ENCODE measurements at regions not wholly inside any gene's neighbourhood (a gene's known extent, or its start where the extent isn't known, plus 50 kb on each side); places are given as distances from the start of the nearest gene placed in this dataset.

GRCh38 chr2:38128653-38129052 lies 52.7 kb upstream of the CYP1B1 start:
- no peaks in the 10 kb centered on the region for H3K79me2 ChIP-seq (ENCODE audit: low read length)
- H3K9me3 ChIP-seq (replicated peaks; ENCODE audit: insufficient read depth, low read length) = no peaks in the 10 kb centered on the region
- H2AFZ ChIP-seq (ENCODE audit: low read length) = no peak overlapping the region
- H3K9ac ChIP-seq (ENCODE audit: low read length) = no peak overlapping the region
- no peak for DNase-seq
- H3K27ac ChIP-seq (ENCODE audit: low read length) = no peak overlapping the region
- H4K20me1 ChIP-seq (ENCODE audit: insufficient read depth, low read length) = no peaks in the 10 kb centered on the region
- no peak overlapping the region for H3K4me2 ChIP-seq (ENCODE audit: low read depth, low read length)
- TF ChIP-seq CTCF (IDR thresholded peaks at IDR 0.05; ENCODE audit: low read length) = no peak
- H3K27me3 ChIP-seq (replicated peaks; ENCODE audit: insufficient read depth, low read length) = no peaks in the 10 kb centered on the region
- no peaks in the 10 kb centered on the region for H3K36me3 ChIP-seq (replicated peaks; ENCODE audit: insufficient read depth, low read length)
- H3K4me1 ChIP-seq (ENCODE audit: low read length) = no peaks in the 10 kb centered on the region
- no peaks in the 10 kb centered on the region for H3K9me2 ChIP-seq (replicated peaks; ENCODE audit: insufficient read depth, low read length)
- H3K4me3 ChIP-seq (ENCODE audit: low read length) = no peak overlapping the region
- H3F3A ChIP-seq (ENCODE audit: insufficient read depth, low read length) = no peaks in the 10 kb centered on the region

GRCh38 chr2:38127277-38127676 lies 51.3 kb upstream of the CYP1B1 start:
- Histone ChIP-seq H4K20me1 (ENCODE audit: insufficient read depth, low read length) (no peaks in the 10 kb centered on the region), H3K79me2 (ENCODE audit: low read length) (no peaks in the 10 kb centered on the region), H3K4me1 (ENCODE audit: low read length) (no peaks in the 10 kb centered on the region), H3K9me3 (replicated peaks; ENCODE audit: insufficient read depth, low read length) (no peaks in the 10 kb centered on the region), H3K9me2 (replicated peaks; ENCODE audit: insufficient read depth, low read length) (no peaks in the 10 kb centered on the region), H2AFZ (ENCODE audit: low read length) (no peak overlapping the region), H3K4me3 (ENCODE audit: low read length) (no peak overlapping the region), H3K27ac (ENCODE audit: low read length) (no peak overlapping the region), H3K9ac (ENCODE audit: low read length) (no peak overlapping the region), H3K36me3 (replicated peaks; ENCODE audit: insufficient read depth, low read length) (no peaks in the 10 kb centered on the region), H3F3A (ENCODE audit: insufficient read depth, low read length) (no peaks in the 10 kb centered on the region), H3K27me3 (replicated peaks; ENCODE audit: insufficient read depth, low read length) (no peaks in the 10 kb centered on the region), H3K4me2 (ENCODE audit: low read depth, low read length) (no peak overlapping the region)
- no peak for TF ChIP-seq CTCF (IDR thresholded peaks at IDR 0.05; ENCODE audit: low read length)
- TF ChIP-seq EZH2phosphoT487 (IDR thresholded peaks at IDR 0.05; ENCODE audit: low read length) = no peak
- TF ChIP-seq EZH2 (optimal IDR thresholded peaks at IDR 0.05; ENCODE audit: low read depth, low read length) = no peak
- no peak for DNase-seq

GRCh38 chr2:38125842-38126241 lies 49.9 kb upstream of the CYP1B1 start:
- TF ChIP-seq EZH2phosphoT487 (IDR thresholded peaks at IDR 0.05; ENCODE audit: low read length) (no peak), EZH2 (optimal IDR thresholded peaks at IDR 0.05; ENCODE audit: low read depth, low read length) (no peak)
- Histone ChIP-seq H3K9me3 (replicated peaks; ENCODE audit: insufficient read depth, low read length) (no peaks in the 10 kb centered on the region), H3K4me1 (ENCODE audit: low read length) (no peaks in the 10 kb centered on the region), H3K36me3 (replicated peaks; ENCODE audit: insufficient read depth, low read length) (no peaks in the 10 kb centered on the region), H3K4me2 (ENCODE audit: low read depth, low read length) (no peak overlapping the region), H2AFZ (ENCODE audit: low read length) (no peak overlapping the region), H3K4me3 (ENCODE audit: low read length) (no peak overlapping the region), H3K79me2 (ENCODE audit: low read length) (no peaks in the 10 kb centered on the region), H3K9ac (ENCODE audit: low read length) (no peak overlapping the region), H3K27ac (ENCODE audit: low read length) (no peak overlapping the region), H3F3A (ENCODE audit: insufficient read depth, low read length) (no peaks in the 10 kb centered on the region), H3K27me3 (replicated peaks; ENCODE audit: insufficient read depth, low read length) (no peaks in the 10 kb centered on the region), H4K20me1 (ENCODE audit: insufficient read depth, low read length) (no peaks in the 10 kb centered on the region), H3K9me2 (replicated peaks; ENCODE audit: insufficient read depth, low read length) (no peaks in the 10 kb centered on the region)
- no peak for DNase-seq

All from MM.1S (cell line).